HG03378 (cell line): ENCODE measurements at regions not wholly inside any gene's neighbourhood (a gene's known extent, or its start where the extent isn't known, plus 50 kb on each side); places are given as distances from the start of the nearest gene placed in this dataset.

Experiments used
- ATAC-seq: cut with Tn5 transposase; IDR thresholded peaks from one replicate; pipeline ENCODE4 v1.9.1; 2021; ENCODE audit warnings: mild to moderate bottlenecking, moderate library complexity; ENCODE audit not compliant: unreplicated experiment

GRCh38 chr2:129457277-129457818 is 522.1 kb upstream of the RAB6C start:
- ATAC-seq, result no peak

- ATAC-seq, result no peak
Measured at GRCh38 chr2:129458006-129458405, 521.5 kb upstream of the RAB6C start.

- ATAC-seq, result no peak
Measured at GRCh38 chr2:129458436-129458835, 521.0 kb upstream of the RAB6C start.

GRCh38 chr2:129459200-129459876 is 520.1 kb upstream of the RAB6C start:
- no peak for ATAC-seq

- ATAC-seq, result no peak
Measured at GRCh38 chr2:129459881-129460280, 519.6 kb upstream of the RAB6C start.

- no peak for ATAC-seq
Measured at GRCh38 chr2:129460299-129461198, 518.9 kb upstream of the RAB6C start.

- ATAC-seq, result no peak
Measured at GRCh38 chr2:129462349-129462748, 517.1 kb upstream of the RAB6C start.

GRCh38 chr2:129462967-129463366 is 516.5 kb upstream of the RAB6C start:
- no peak for ATAC-seq

- no peak for ATAC-seq
Measured at GRCh38 chr2:129464036-129464435, 515.4 kb upstream of the RAB6C start.

GRCh38 chr2:129464631-129465030 is 514.8 kb upstream of the RAB6C start:
- ATAC-seq, result no peak

- ATAC-seq, result no peak
Measured at GRCh38 chr2:129465045-129465444, 514.4 kb upstream of the RAB6C start.

- no peak for ATAC-seq
Measured at GRCh38 chr2:129466389-129466788, 513.1 kb upstream of the RAB6C start.

GRCh38 chr2:129467012-129467779 is 512.3 kb upstream of the RAB6C start:
- ATAC-seq, result no peak

- ATAC-seq, result no peak
Measured at GRCh38 chr2:129467941-129468340, 511.5 kb upstream of the RAB6C start.

GRCh38 chr2:129468879-129469278 is 510.6 kb upstream of the RAB6C start:
- no peak for ATAC-seq

- no peak for ATAC-seq
Measured at GRCh38 chr2:129469389-129469788, 510.1 kb upstream of the RAB6C start.

- no peak for ATAC-seq
Measured at GRCh38 chr2:129469871-129470270, 509.6 kb upstream of the RAB6C start.

- no peak for ATAC-seq
Measured at GRCh38 chr2:129478902-129479517, 500.5 kb upstream of the RAB6C start.

- ATAC-seq, result no peak
Measured at GRCh38 chr2:129479892-129480291, 499.6 kb upstream of the RAB6C start.

GRCh38 chr2:129480790-129481189 is 498.7 kb upstream of the RAB6C start:
- no peak for ATAC-seq
